ENCODE measurements at regions not wholly inside any gene's neighbourhood (a gene's known extent, or its start where the extent isn't known, plus 50 kb on each side); places are given as distances from the start of the nearest gene placed in this dataset.

DNA sequence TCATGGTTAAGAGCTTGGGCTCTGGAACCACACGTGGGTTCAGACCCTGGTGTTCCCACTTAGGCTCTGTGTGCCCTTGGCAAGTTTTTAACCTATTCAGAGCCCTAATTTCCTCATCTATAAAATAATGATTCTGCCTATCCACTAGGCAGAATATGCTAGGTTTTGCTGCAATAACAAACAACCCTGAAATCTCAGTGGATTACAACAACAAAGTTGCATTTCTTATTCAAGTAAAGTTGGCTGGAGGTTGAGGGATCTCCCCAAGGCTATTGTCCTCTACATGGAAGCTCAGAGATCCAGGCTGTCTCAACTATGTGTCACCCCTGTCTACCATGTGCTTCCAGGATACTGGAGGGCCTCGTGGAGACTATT is 275.4 kb upstream of the SIX2 start:
- TF ChIP-seq CTCF (conservative IDR thresholded peaks at IDR 0.05; ENCODE audit: low read depth, low read length) (no peak), EZH2 (IDR thresholded peaks at IDR 0.05; ENCODE audit: borderline replicate concordance, low read depth, low read length, poor library complexity, severe bottlenecking) (no peak)

Data from A673 (cell line).